HG03442 (cell line): ENCODE measurements at regions not wholly inside any gene's neighbourhood (a gene's known extent, or its start where the extent isn't known, plus 50 kb on each side); places are given as distances from the start of the nearest gene placed in this dataset.
"Not testable (repeated sequence)": the region's sequence is repeated elsewhere in the genome, so short reads cannot be mapped to it uniquely, and the experiment has no call there.

Experiments
- ATAC-seq: cut with Tn5 transposase; IDR thresholded peaks from one replicate; pipeline ENCODE4 v1.9.1; 2021; ENCODE audit warnings: mild to moderate bottlenecking, moderate library complexity; ENCODE audit not compliant: unreplicated experiment

DNA sequence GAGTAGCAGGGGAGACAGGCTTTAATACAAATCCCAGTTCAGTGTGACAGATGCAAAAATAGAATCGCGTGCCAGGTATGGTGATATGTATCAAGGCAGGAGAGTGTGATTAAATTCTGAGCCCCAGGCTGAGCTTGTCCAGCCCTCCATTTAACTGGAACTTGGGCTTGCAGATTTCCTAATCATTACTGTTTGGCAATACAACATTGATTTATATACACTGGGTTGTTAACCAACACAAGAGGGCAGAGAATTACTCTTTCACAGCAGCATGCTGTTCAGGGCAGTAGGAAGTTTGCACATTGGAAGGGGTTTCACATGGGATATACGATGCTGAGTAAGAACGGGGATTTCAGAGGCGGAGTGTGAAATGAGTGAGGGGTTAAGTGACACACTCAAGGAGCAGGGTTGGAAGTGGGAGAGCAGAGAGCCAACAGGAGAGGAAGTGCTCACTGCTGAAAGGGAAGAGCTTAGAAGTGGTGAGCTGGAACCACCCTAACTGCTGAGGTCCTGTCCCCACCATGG is 70.8 kb upstream of the ATXN1 start:
- ATAC-seq, result no peak

GRCh38 chr6:16831136-16831535 is 69.9 kb upstream of the ATXN1 start:
- ATAC-seq, result no peak

GRCh38 chr6:16828058-16828457 is 66.8 kb upstream of the ATXN1 start:
- no peak for ATAC-seq

- ATAC-seq, result no peak
These were observed 66.4 kb upstream of the ATXN1 start for GRCh38 chr6:16827627-16828026.

GRCh38 chr6:16825784-16826183 is 64.5 kb upstream of the ATXN1 start:
- ATAC-seq, result no peak

GRCh38 chr6:16824845-16825685 is 63.8 kb upstream of the ATXN1 start:
- ATAC-seq, result no peak

DNA sequence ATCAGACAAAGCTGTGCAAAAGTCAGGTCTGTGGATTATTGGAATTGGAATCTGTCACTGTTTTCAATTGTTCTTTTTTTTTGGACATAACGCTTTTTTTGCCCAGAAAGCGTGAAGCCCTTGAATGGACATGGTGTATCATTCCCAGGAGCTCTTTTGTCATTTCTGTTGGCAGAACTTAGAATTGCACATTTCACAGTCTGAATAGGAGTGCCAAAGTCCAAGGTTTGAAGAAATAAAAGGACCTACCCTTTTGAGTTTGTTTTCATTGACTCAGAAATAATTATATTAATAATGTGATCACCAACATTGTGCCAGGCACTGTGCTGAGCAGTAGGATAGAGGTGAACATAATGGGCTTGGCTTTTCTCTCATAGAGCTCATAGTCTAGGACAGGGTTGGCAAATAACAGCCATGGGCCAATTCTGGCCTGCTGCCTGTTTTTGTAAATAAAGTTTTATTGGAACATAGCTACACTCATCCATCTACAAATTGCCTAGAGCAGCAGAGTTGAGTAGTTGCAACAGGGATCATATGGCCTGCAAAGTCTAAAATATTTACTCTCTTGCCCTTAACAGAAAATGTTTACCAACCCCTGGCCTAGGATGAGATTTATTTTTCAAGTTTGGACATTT is 62.6 kb upstream of the ATXN1 start:
- ATAC-seq, result no peak

DNA sequence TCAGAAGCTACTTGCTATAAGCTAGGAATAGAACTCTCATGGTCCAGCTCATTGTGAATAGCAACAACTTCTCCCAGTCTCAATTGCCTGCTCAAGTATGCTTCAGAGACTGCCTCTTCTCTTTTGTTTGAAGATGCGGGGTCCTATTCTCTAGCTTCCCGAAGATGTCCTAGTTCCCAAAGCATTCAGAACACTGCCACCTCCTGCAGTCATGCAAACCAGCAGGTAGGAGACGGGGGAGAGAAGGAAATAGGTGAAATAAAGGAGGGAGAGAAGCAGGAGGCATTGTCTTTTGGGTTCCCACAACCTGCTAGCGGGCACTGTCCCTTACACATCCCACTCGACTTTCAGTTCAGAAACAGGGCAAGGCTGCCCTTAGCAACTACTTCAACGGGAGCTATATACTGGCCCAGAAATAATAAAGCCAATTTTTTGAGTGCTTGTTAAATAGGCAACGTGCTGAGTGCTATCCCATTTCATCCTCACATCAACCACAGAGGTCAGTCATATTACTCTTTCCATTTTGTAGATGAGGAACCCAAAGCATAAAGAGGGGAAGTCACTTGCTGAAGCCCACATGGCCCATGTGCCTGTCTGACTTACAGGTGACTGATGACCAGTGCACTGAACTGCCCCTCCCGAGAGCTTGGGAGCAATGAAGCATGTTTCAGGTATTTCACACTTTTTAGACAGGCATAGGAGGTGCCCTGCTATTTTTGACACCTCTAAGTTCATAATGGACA is 61.9 kb upstream of the ATXN1 start:
- no peak for ATAC-seq

DNA sequence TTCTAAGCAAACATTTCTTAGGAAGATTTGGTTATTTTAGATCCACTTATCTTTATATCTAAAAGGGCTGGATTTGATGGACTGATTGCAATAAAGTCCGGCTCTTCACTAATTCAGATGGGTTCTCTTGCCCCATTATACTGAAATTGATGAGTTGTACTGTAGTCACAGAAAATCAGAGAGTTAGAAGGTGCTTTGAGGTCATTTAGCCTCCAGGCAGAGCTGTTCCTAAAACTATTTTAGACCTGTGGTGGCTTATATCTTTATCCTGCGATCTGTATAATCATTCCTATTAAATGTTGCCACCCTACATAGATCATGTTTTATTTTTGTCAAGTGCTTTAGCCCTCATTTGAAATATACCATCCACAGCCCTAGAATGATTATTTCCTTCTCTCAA is 61.3 kb upstream of the ATXN1 start:
- no peak for ATAC-seq

- no peak for ATAC-seq
These were observed 60.6 kb upstream of the ATXN1 start for GRCh38 chr6:16821834-16822264.

DNA sequence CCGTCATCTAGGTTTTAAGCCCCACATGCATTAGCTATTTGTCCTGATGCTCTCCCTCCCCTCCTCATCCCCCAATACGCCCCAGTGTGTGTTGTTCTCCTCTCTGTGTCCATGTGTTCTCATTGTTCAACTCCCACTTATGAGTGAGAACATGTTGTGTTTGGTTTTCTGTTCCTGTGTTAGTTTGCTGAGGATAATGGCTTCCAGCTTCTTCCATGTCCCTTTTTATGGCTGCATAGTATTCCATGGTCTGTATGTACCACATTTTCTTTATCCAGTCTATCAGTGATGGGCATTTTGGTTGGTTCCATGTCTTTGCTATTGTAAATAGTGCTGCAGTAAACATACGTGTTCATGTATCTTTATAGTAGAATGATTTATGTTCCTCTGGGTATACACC is 59.0 kb upstream of the ATXN1 start:
- ATAC-seq, result not testable (repeated sequence)

DNA sequence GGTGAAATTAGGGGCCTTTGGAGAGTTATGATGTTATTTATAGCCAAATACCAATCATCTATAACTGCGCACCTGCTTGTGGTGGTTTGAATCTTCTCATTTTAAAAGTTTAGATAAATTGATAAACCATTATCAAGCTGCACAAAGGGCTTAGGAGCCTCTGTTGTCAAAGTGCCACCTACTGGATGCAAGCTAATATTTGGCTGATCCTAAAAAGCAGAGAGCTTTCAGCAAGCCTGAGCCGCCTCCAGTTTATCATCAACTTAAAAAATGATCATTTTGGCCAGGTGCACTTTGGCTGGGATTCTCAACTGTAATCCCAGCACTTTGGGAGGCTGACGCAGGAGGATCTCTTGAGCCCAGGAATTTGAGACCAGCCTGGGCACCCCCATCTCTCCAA is 58.5 kb upstream of the ATXN1 start:
- no peak for ATAC-seq

GRCh38 chr6:16818992-16819626 is 57.8 kb upstream of the ATXN1 start:
- ATAC-seq, result no peak

DNA sequence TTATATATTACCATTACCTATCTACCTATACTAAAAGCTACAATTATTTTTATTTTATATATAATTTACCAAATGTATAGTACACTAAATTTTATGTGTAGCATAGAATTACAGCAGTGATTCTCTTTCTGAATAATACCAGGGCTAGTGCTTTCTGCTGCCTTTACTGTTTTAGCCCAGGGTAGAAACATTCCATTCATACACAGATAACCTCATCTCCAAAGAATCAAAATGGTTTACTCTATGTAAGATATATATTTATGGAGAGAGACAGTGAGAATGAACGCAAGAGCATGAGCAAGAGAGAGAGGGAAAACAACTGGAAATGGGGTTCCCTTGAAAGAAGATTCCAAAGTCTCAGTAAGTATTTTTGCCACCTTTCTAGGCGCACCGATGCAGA is 56.3 kb upstream of the ATXN1 start:
- no peak for ATAC-seq

GRCh38 chr6:16816891-16817290 is 55.6 kb upstream of the ATXN1 start:
- ATAC-seq, result no peak

- no peak for ATAC-seq
These were observed 51.7 kb upstream of the ATXN1 start for GRCh38 chr6:16812993-16813392.

GRCh38 chr6:16811277-16811979 is 50.2 kb upstream of the ATXN1 start:
- no peak for ATAC-seq
